GM23338 (cell line): ENCODE measurements at regions not wholly inside any gene's neighbourhood (a gene's known extent, or its start where the extent isn't known, plus 50 kb on each side); places are given as distances from the start of the nearest gene placed in this dataset. TPM values are rescaled to one million over a fixed set of nuclear protein-coding genes. Genes with fewer than 3 reads are reported as not detected.

Experiments used
- ATAC-seq: fragments of 200-7000 bp; cut with Tn5 transposase; 3 replicates; pipeline ENCODE4 v1.9.1; 2020
- DNase-seq: peaks from one replicate; pipeline ENCODE4 v3.0.0-alpha.2; 2015; ENCODE audit warnings: low spot score
- H2AFZ ChIP-seq: fragments of 200-600 bp; sonication (generic); 2 replicates; pipeline ENCODE4 v1.8.0; 2016; ENCODE audit warnings: antibody characterized with exemption, mild to moderate bottlenecking, moderate library complexity
- H3F3A ChIP-seq: fragments of 200-600 bp; sonication (generic); replicated peaks from 2 replicates; pipeline ENCODE4 v1.8.0; 2017; ENCODE audit warnings: antibody characterized with exemption, mixed run types, low read depth
- H3K27ac ChIP-seq: fragments of 200-600 bp; sonication (generic); 2 replicates; pipeline ENCODE4 v1.6.1; 2016; ENCODE audit warnings: low read depth
- H3K27me3 ChIP-seq: fragments of 200-600 bp; sonication (generic); 2 replicates; pipeline ENCODE4 v1.8.0; 2016; ENCODE audit warnings: mild to moderate bottlenecking, mixed run types, moderate library complexity; ENCODE audit not compliant: insufficient read depth
- H3K36me3 ChIP-seq: fragments of 200-600 bp; sonication (generic); 2 replicates; pipeline ENCODE4 v1.8.0; 2016; ENCODE audit warnings: mild to moderate bottlenecking; ENCODE audit not compliant: insufficient read depth
- H3K4me1 ChIP-seq: fragments of 200-600 bp; sonication (generic); 2 replicates; pipeline ENCODE4 v1.8.0; 2016; ENCODE audit warnings: mild to moderate bottlenecking, moderate library complexity; ENCODE audit not compliant: insufficient read depth
- H3K4me2 ChIP-seq: fragments of 200-600 bp; sonication (generic); 2 replicates; pipeline ENCODE4 v1.7.1; 2017; ENCODE audit warnings: mixed run types
- H3K4me3 ChIP-seq: fragments of 200-600 bp; sonication (generic); 2 replicates; pipeline ENCODE4 v1.6.1; 2016; ENCODE audit warnings: mixed run types
- H3K79me2 ChIP-seq: fragments of 200-600 bp; sonication (generic); replicated peaks from 2 replicates; pipeline ENCODE4 v1.8.0; 2017; ENCODE audit warnings: mild to moderate bottlenecking; ENCODE audit not compliant: insufficient read depth
- H3K9me2 ChIP-seq: fragments of 200-600 bp; sonication (generic); 2 replicates; pipeline ENCODE4 v1.8.0; 2017; ENCODE audit not compliant: insufficient read depth
- H4K20me1 ChIP-seq: fragments of 200-600 bp; sonication (generic); replicated peaks from 2 replicates; pipeline ENCODE4 v1.8.0; 2017; ENCODE audit warnings: mild to moderate bottlenecking; ENCODE audit not compliant: insufficient read depth
- H3K27ac Mint-ChIP-seq: 2 replicates; pipeline ENCODE4 v1.8.0; 2020; ENCODE audit warnings: inconsistent platforms, mild to moderate bottlenecking, moderate library complexity, mixed read lengths
- H3K27me3 Mint-ChIP-seq: 3 replicates; pipeline ENCODE4 v1.8.0; 2022; ENCODE audit warnings: low read depth, mild to moderate bottlenecking, moderate library complexity, mixed read lengths, inconsistent platforms; ENCODE audit not compliant: insufficient read depth, poor library complexity
- H3K36me3 Mint-ChIP-seq: 3 replicates; pipeline ENCODE4 v1.8.0; 2021; ENCODE audit warnings: low read depth, mild to moderate bottlenecking, inconsistent platforms, moderate library complexity, mixed read lengths
- H3K4me1 Mint-ChIP-seq: 3 replicates; pipeline ENCODE4 v1.8.0; 2020; ENCODE audit warnings: mild to moderate bottlenecking, inconsistent platforms, mixed read lengths
- H3K4me3 Mint-ChIP-seq: 3 replicates; pipeline ENCODE4 v1.8.0; 2021; ENCODE audit warnings: moderate library complexity, mild to moderate bottlenecking, inconsistent platforms, mixed read lengths
- H3K9me3 Mint-ChIP-seq: 3 replicates; pipeline ENCODE4 v1.8.0; 2020; ENCODE audit warnings: moderate library complexity, mild to moderate bottlenecking, inconsistent platforms, mixed read lengths
- CREB1 ChIP-seq: fragments of 250-450 bp; sonication (Bioruptor Pico); IDR thresholded peaks from 2 replicates; pipeline ENCODE4 v1.5.0; 2020; ENCODE audit warnings: low read depth, mild to moderate bottlenecking, moderate library complexity
- ETS1 ChIP-seq: IDR thresholded peaks from 2 replicates; pipeline ENCODE4 v1.6.1; 2016; ENCODE audit warnings: antibody characterized with exemption
- EZH2 ChIP-seq: fragments of 200-600 bp; sonication (generic); IDR thresholded peaks from one replicate; pipeline ENCODE4 v1.8.0; 2017; ENCODE audit warnings: antibody characterized with exemption, mild to moderate bottlenecking, low read depth; ENCODE audit not compliant: unreplicated experiment
- NANOG ChIP-seq: IDR thresholded peaks from 2 replicates; pipeline ENCODE4 v1.6.1; 2016; ENCODE audit warnings: antibody characterized with exemption, borderline replicate concordance
- ZNF114 ChIP-seq: fragments of 250-450 bp; sonication (Bioruptor Pico); IDR thresholded peaks from 2 replicates; pipeline ENCODE4 v1.5.0; 2020; ENCODE audit warnings: mild to moderate bottlenecking, moderate library complexity
- ZNF331 ChIP-seq: fragments of 250-450 bp; sonication (Bioruptor Pico); IDR thresholded peaks from 2 replicates; pipeline ENCODE4 v1.5.0; 2020; ENCODE audit warnings: low read depth, mild to moderate bottlenecking, moderate library complexity
- ZNF462 ChIP-seq: fragments of 250-450 bp; sonication (Bioruptor Pico); IDR thresholded peaks from 2 replicates; pipeline ENCODE4 v1.5.0; 2020; ENCODE audit warnings: mild to moderate bottlenecking, moderate library complexity
- small RNA-seq: library from RNA; depleted of rRNA; stranded (forward); fragments of <200 nt; gene quantifications from one replicate; pipeline ENCODE3, GENCODE V24; 2014; ENCODE audit warnings: low replicate concordance

- TF ChIP-seq ZNF462 (CRISPR knock-in tag), result no peak
- no peak for TF ChIP-seq ZNF114 (CRISPR knock-in tag)
- no peak for TF ChIP-seq NANOG
- no peak for TF ChIP-seq CREB1 (CRISPR knock-in tag)
- no peak for TF ChIP-seq ZNF331 (CRISPR knock-in tag)
Observed at GRCh38 chr4:148497258-148497657, 55.0 kb upstream of the NR3C2 start (continued).

DNA sequence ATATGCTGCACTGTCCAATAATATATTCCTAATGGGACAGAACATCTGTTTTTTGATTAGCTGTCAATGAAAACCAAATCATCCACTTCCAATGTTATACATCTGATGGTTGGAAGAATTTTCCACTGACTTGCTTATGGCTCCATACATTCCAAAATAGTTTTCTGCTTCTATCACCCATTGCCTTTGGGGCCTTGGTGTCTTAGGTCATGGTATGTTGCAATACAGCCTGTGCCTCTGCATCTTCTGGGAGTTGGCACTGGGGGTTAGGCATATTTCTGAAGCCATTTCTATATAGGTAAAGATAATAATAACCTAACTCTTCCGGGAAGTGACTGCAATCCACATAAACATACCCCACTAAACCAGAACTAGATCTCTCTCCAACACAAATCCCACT, 53.2 kb upstream of the NR3C2 start:
- Histone ChIP-seq H3K27ac (no peak overlapping the region), H2AFZ (no peak overlapping the region), H3K4me2 (no peak overlapping the region), H3K4me1 (no peaks in the 10 kb centered on the region), H4K20me1 (no peaks in the 10 kb centered on the region), H3K4me3 (no peak overlapping the region), H3F3A (no peaks in the 10 kb centered on the region), H3K79me2 (no peaks in the 10 kb centered on the region), H3K36me3 (no peaks in the 10 kb centered on the region), H3K9me2 (0 out of 2 replicates have a peak, but pooled peaks cover 4% of the 10 kb centered on the region), H3K27me3 (no peaks in the 10 kb centered on the region)
- no peaks in the 10 kb centered on the region for H3K4me1 Mint-ChIP-seq
- no peak overlapping the region for H3K27ac Mint-ChIP-seq
- ATAC-seq (no peak), DNase-seq (no peak)
- no peak overlapping the region for H3K4me3 Mint-ChIP-seq
- H3K36me3 Mint-ChIP-seq, result no peaks in the 10 kb centered on the region; the same call in 2 of the 3 replicates
- no peaks in the 10 kb centered on the region for H3K27me3 Mint-ChIP-seq
- peaks cover 2% of the 10 kb centered on the region; the same call in 2 of the 3 replicates for H3K9me3 Mint-ChIP-seq
- no peak for TF ChIP-seq ETS1
- no peak for TF ChIP-seq EZH2
- no peak for TF ChIP-seq ZNF331 (CRISPR knock-in tag)

Small RNA genes in the stretch of these regions (small RNA-seq; reads per million reads assigned to genes)
- gene RNA5SP166, result not detected
- not detected for gene RNU7-197P
